ENCODE measurements at regions not wholly inside any gene's neighbourhood (a gene's known extent, or its start where the extent isn't known, plus 50 kb on each side); places are given as distances from the start of the nearest gene placed in this dataset. TPM values are rescaled to one million over a fixed set of nuclear protein-coding genes. Genes with fewer than 3 reads are reported as not detected.

GRCh38 chr19:53696951-53697350 is 65.2 kb downstream of the DPRX start:
- H3K27ac ChIP-seq (ENCODE audit: low read depth, low read length): no peak overlapping the region

GRCh38 chr19:53703361-53703760 is 71.6 kb downstream of the DPRX start:
- ChIA-PET CTCF (no interaction called here), POLR2A (no interaction called here)
- Histone ChIP-seq H3K27me3 (ENCODE audit: control insufficient read depth, insufficient read depth, low read length) (no peaks in the 10 kb centered on the region), H3K4me3 (ENCODE audit: low read depth, low read length) (no peak overlapping the region), H3K27ac (ENCODE audit: low read depth, low read length) (no peak overlapping the region), H3K9me3 (ENCODE audit: control insufficient read depth, insufficient read depth, low read length) (peaks cover 44% of the 10 kb centered on the region)
- DNase-seq (ENCODE audit: low read depth, low spot score): no peak
- TF ChIP-seq CTCF (IDR thresholded peaks at IDR 0.05; ENCODE audit: low read depth, low read length): no peak

More at GRCh38 chr19:53696951-53697350, 65.2 kb downstream of the DPRX start:
- Histone ChIP-seq H3K27me3 (ENCODE audit: control insufficient read depth, insufficient read depth, low read length) (no peaks in the 10 kb centered on the region), H3K4me3 (ENCODE audit: low read depth, low read length) (no peak overlapping the region), H3K9me3 (ENCODE audit: control insufficient read depth, insufficient read depth, low read length) (peaks cover 42% of the 10 kb centered on the region)
- CTCF ChIA-PET: no interaction called here
- POLR2A ChIA-PET: no interaction called here
- DNase-seq (ENCODE audit: low read depth, low spot score): no peak
- no peak for TF ChIP-seq CTCF (IDR thresholded peaks at IDR 0.05; ENCODE audit: low read depth, low read length)

- peaks cover 41% of the 10 kb centered on the region for H3K9me3 ChIP-seq (ENCODE audit: control insufficient read depth, insufficient read depth, low read length)
- ChIA-PET POLR2A (no interaction called here), CTCF (interaction anchor here (0.6 kb wide), 1 partner anchor 106 kb away, joined by 4 read pairs; no protein-coding TSS in a partner anchor)
- DNase-seq (ENCODE audit: low read depth, low spot score): no peak
- no peaks in the 10 kb centered on the region for H3K27me3 ChIP-seq (ENCODE audit: control insufficient read depth, insufficient read depth, low read length)
- no peak overlapping the region for H3K4me3 ChIP-seq (ENCODE audit: low read depth, low read length)
- no peak overlapping the region for H3K27ac ChIP-seq (ENCODE audit: low read depth, low read length)
- no peak for TF ChIP-seq CTCF (IDR thresholded peaks at IDR 0.05; ENCODE audit: low read depth, low read length)
Measured at GRCh38 chr19:53704011-53704410, 72.2 kb downstream of the DPRX start.

GRCh38 chr19:53707278-53707677 is 75.5 kb downstream of the DPRX start:
- Histone ChIP-seq H3K9me3 (ENCODE audit: control insufficient read depth, insufficient read depth, low read length) (peaks cover 57% of the 10 kb centered on the region), H3K4me3 (ENCODE audit: low read depth, low read length) (no peak overlapping the region), H3K27ac (ENCODE audit: low read depth, low read length) (no peak overlapping the region), H3K27me3 (ENCODE audit: control insufficient read depth, insufficient read depth, low read length) (no peaks in the 10 kb centered on the region)
- no peak for DNase-seq (ENCODE audit: low read depth, low spot score)
- TF ChIP-seq CTCF (IDR thresholded peaks at IDR 0.05; ENCODE audit: low read depth, low read length): no peak
- ChIA-PET POLR2A (no interaction called here), CTCF (no interaction called here)

GRCh38 chr19:53730391-53730790 is 93.7 kb downstream of the NLRP12 start:
- CTCF ChIA-PET: no interaction called here
- DNase-seq (ENCODE audit: low read depth, low spot score): no peak
- TF ChIP-seq CTCF (IDR thresholded peaks at IDR 0.05; ENCODE audit: low read depth, low read length): no peak
- Histone ChIP-seq H3K27me3 (ENCODE audit: control insufficient read depth, insufficient read depth, low read length) (no peaks in the 10 kb centered on the region), H3K9me3 (ENCODE audit: control insufficient read depth, insufficient read depth, low read length) (peaks cover 49% of the 10 kb centered on the region), H3K4me3 (ENCODE audit: low read depth, low read length) (no peak overlapping the region), H3K27ac (ENCODE audit: low read depth, low read length) (no peak overlapping the region)
- POLR2A ChIA-PET: no interaction called here

Small RNAs in the stretch of these regions (small RNA-seq; reads per million reads assigned to genes)
- gene MIR516B2 (ENCODE audit: insufficient read length, low read depth): not detected
- gene MIR517A (ENCODE audit: insufficient read length, low read depth): not detected
- not detected for gene MIR517B (ENCODE audit: insufficient read length, low read depth)
- gene MIR518B (ENCODE audit: insufficient read length, low read depth): not detected
- gene MIR518E (ENCODE audit: insufficient read length, low read depth): not detected
- gene MIR518F (ENCODE audit: insufficient read length, low read depth): not detected
- not detected for gene MIR519D (ENCODE audit: insufficient read length, low read depth)
- gene MIR520B (ENCODE audit: insufficient read length, low read depth): not detected
- gene MIR520C (ENCODE audit: insufficient read length, low read depth): not detected
- gene MIR520D (ENCODE audit: insufficient read length, low read depth): not detected
- not detected for gene MIR520G (ENCODE audit: insufficient read length, low read depth)
- gene MIR521-2 (ENCODE audit: insufficient read length, low read depth): not detected
- gene MIR525 (ENCODE audit: insufficient read length, low read depth): not detected
- not detected for gene MIR526A1 (ENCODE audit: insufficient read length, low read depth)
- not detected for gene MIR526A2 (ENCODE audit: insufficient read length, low read depth)
- gene RNU6-803P (ENCODE audit: insufficient read length, low read depth): not detected
